CD4-positive, alpha-beta T cell (primary cell): ENCODE measurements at regions not wholly inside any gene's neighbourhood (a gene's known extent, or its start where the extent isn't known, plus 50 kb on each side); places are given as distances from the start of the nearest gene placed in this dataset.

Experiments
- ATAC-seq: fragments of 200-7000 bp; cut with Tn5 transposase; one replicate; pipeline ENCODE4 v1.10.0; 2022; ENCODE audit warnings: mild to moderate bottlenecking; ENCODE audit not compliant: poor library complexity
- CTCF ChIA-PET: fragments of 350-600 bp; sonication (Branson Sonifier 250); formaldehyde crosslinking; loops from one replicate; lab custom pipeline; 2021; ENCODE audit warnings: antibody characterized with exemption, inconsistent platforms; lab: Charles Lee
- POLR2A ChIA-PET: fragments of 350-600 bp; sonication (Branson Sonifier 250); formaldehyde crosslinking; loops from one replicate; lab custom pipeline; 2021; ENCODE audit warnings: antibody characterized with exemption, inconsistent platforms; lab: Charles Lee
- DNase-seq, 14 experiments: peaks; one replicate each; pipeline ENCODE4 v3.0.0-alpha.2; 2013 to 2020; ENCODE audit warnings: mixed read lengths in 2 of 14
- H3K27ac ChIP-seq, 2 donors: one replicate each; pipeline versions ENCODE4 v1.5.1 to v1.7.0; 2013; ENCODE audit warnings: low read length in 2 of 2, low read depth in 1 of 2, mild to moderate bottlenecking in 1 of 2
- H3K27me3 ChIP-seq, 2 experiments: 1 replicate in 1 of 2; 2 replicates in 1 of 2; pipeline versions ENCODE4 v1.6.1 to v1.7.0; 2013; ENCODE audit warnings: low read length in 2 of 2, control low read depth in 1 of 2, mild to moderate bottlenecking in 1 of 2, moderate library complexity in 1 of 2; ENCODE audit not compliant: insufficient read depth in 2 of 2, control insufficient read depth in 1 of 2
- H3K36me3 ChIP-seq: one replicate; pipeline ENCODE4 v1.6.1; 2013; ENCODE audit warnings: low read length, control low read depth; ENCODE audit not compliant: insufficient read depth
- H3K4me1 ChIP-seq: one replicate; pipeline ENCODE4 v1.6.1; 2013; ENCODE audit warnings: low read length, control low read depth; ENCODE audit not compliant: insufficient read depth
- H3K4me3 ChIP-seq: one replicate; pipeline ENCODE4 v1.5.1; 2013; ENCODE audit warnings: mild to moderate bottlenecking, low read length, moderate library complexity
- H3K9me3 ChIP-seq, 2 experiments: 1 replicate in 1 of 2; 2 replicates in 1 of 2; pipeline versions ENCODE4 v1.6.1 to v1.7.0; 2013; ENCODE audit warnings: low read length in 2 of 2, mild to moderate bottlenecking in 2 of 2, control low read depth in 1 of 2, moderate library complexity in 1 of 2; ENCODE audit not compliant: control insufficient read depth in 1 of 2, insufficient read depth in 1 of 2
- H3K27ac Mint-ChIP-seq: one replicate; pipeline ENCODE4 v1.8.0; 2020; ENCODE audit warnings: mixed read lengths
- H3K27me3 Mint-ChIP-seq: one replicate; pipeline ENCODE4 v1.8.0; 2021; ENCODE audit warnings: mixed read lengths
- H3K36me3 Mint-ChIP-seq: one replicate; pipeline ENCODE4 v1.8.0; 2021; ENCODE audit warnings: low read depth, mixed read lengths
- H3K4me1 Mint-ChIP-seq: one replicate; pipeline ENCODE4 v1.8.0; 2021; ENCODE audit warnings: low read depth, mixed read lengths
- H3K4me3 Mint-ChIP-seq: one replicate; pipeline ENCODE4 v1.8.0; 2020; ENCODE audit warnings: mild to moderate bottlenecking, mixed read lengths
- H3K9me3 Mint-ChIP-seq: one replicate; pipeline ENCODE4 v1.8.0; 2020; ENCODE audit warnings: mixed read lengths
- intact Hi-C, 2 experiments: fragments of 100-400 bp; cut with DNase I in 1 of 2; cut with micrococcal nuclease in 1 of 2; formaldehyde crosslinking; loops; one replicate each; pipeline versions ENCODE4 v1.15.1 to v1.9.0; 2023 to 2025; cut with DNase I, micrococcal nuclease
- TF ChIP-seq, protein P1 (sequence below): fragments of 200-600 bp; IDR thresholded peaks from one replicate; pipeline ENCODE4 v1.8.0; 2022; ENCODE audit warnings: antibody characterized with exemption, mild to moderate bottlenecking

DNA sequence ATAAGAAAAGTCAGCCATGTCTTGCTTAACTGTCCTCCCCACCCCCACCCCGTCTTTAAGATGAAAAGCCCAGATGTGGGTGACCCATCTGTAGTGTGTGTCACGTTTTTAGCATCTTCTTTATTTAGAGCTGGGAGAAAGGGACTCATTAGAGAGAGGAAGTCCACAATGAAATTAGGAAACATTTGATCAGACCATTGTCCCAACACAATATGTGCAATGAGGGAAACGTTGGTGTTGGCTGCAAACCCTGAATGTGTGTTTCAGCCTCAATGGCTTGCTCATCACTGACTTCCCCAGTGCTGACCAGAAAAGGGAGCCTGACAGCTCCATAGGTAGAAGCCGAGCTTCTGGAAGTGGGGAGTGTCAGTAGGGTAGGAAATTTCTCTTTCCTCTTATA, 475.7 kb downstream of the CD83 start:
- CTCF ChIA-PET = no interaction called here

DNA sequence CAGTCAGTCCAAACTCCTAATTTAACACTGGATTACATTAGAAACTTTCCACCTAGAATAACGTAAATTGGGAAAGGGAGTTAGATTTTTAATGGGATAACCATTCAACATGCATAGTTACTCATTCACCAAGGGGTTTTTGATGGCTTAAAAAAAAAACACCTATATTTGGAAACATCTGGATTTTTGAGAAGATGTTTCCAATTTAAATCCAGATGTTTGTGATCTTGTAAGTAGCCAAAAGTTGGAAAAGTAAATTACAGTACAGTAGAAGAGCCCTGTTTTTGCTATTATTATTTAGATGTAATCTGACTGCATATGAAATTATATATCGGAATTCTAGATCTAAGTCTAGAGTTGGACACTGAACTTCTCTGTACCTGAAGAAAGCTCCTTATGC, 478.2 kb downstream of the CD83 start:
- H3K36me3 ChIP-seq = no peaks in the 10 kb centered on the region
- DNase-seq (no peak), ATAC-seq (no peak)
- CTCF ChIA-PET = no interaction called here
- H3K4me3 ChIP-seq = no peak overlapping the region
- Mint-ChIP-seq H3K9me3 (no peaks in the 10 kb centered on the region), H3K4me3 (no peak overlapping the region), H3K4me1 (no peaks in the 10 kb centered on the region), H3K36me3 (no peaks in the 10 kb centered on the region), H3K27ac (no peak overlapping the region), H3K27me3 (no peaks in the 10 kb centered on the region)
- H3K27me3 ChIP-seq = no peaks in the 10 kb centered on the region
- H3K27ac ChIP-seq = no peak overlapping the region
- POLR2A ChIA-PET = no interaction called here
- no peaks in the 10 kb centered on the region for H3K9me3 ChIP-seq
- intact Hi-C loops = no loop called here
- TF ChIP-seq, protein P1, sequence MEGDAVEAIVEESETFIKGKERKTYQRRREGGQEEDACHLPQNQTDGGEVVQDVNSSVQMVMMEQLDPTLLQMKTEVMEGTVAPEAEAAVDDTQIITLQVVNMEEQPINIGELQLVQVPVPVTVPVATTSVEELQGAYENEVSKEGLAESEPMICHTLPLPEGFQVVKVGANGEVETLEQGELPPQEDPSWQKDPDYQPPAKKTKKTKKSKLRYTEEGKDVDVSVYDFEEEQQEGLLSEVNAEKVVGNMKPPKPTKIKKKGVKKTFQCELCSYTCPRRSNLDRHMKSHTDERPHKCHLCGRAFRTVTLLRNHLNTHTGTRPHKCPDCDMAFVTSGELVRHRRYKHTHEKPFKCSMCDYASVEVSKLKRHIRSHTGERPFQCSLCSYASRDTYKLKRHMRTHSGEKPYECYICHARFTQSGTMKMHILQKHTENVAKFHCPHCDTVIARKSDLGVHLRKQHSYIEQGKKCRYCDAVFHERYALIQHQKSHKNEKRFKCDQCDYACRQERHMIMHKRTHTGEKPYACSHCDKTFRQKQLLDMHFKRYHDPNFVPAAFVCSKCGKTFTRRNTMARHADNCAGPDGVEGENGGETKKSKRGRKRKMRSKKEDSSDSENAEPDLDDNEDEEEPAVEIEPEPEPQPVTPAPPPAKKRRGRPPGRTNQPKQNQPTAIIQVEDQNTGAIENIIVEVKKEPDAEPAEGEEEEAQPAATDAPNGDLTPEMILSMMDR = no peak
- no peaks in the 10 kb centered on the region for H3K4me1 ChIP-seq

More for the DNA sequence above, 475.7 kb downstream of the CD83 start:
- intact Hi-C loops = no loop called here
- H3K36me3 ChIP-seq = no peaks in the 10 kb centered on the region
- POLR2A ChIA-PET = no interaction called here
- Mint-ChIP-seq H3K4me1 (no peaks in the 10 kb centered on the region), H3K9me3 (no peaks in the 10 kb centered on the region), H3K27ac (no peak overlapping the region), H3K27me3 (no peaks in the 10 kb centered on the region), H3K36me3 (no peaks in the 10 kb centered on the region), H3K4me3 (no peak overlapping the region)
- H3K9me3 ChIP-seq = no peaks in the 10 kb centered on the region
- DNase-seq (no peak), ATAC-seq (no peak)
- TF ChIP-seq, protein P1 = no peak
- no peak overlapping the region for H3K4me3 ChIP-seq
- no peaks in the 10 kb centered on the region for H3K4me1 ChIP-seq
- H3K27me3 ChIP-seq = no peaks in the 10 kb centered on the region
- H3K27ac ChIP-seq = no peak overlapping the region

DNA sequence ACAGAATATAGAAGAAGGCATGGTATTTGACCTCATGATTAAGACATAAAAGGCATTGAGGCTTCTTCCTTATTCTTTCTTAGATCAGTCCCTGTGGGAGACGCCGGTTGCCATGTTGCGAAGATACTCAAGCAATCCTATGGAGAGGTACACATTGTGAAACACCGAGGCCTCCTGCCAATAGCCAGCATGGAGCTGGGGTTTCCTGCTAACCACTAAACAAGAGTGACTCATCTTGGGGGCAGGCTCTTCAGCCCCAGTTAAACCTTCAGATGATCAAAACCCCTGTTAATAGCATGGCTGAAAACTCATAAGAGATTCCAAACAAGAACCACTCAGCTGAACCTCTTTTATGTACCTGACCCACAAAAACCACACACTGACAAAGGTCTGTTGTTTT, 478.8 kb downstream of the CD83 start:
- no peak overlapping the region for H3K27ac Mint-ChIP-seq
- no peaks in the 10 kb centered on the region for H3K36me3 Mint-ChIP-seq
- no peak overlapping the region for H3K4me3 Mint-ChIP-seq
- H3K4me1 Mint-ChIP-seq = no peaks in the 10 kb centered on the region
- Histone ChIP-seq H3K9me3 (no peaks in the 10 kb centered on the region), H3K27me3 (no peaks in the 10 kb centered on the region), H3K27ac (no peak overlapping the region), H3K36me3 (no peaks in the 10 kb centered on the region), H3K4me1 (no peaks in the 10 kb centered on the region), H3K4me3 (no peak overlapping the region)
- no peaks in the 10 kb centered on the region for H3K9me3 Mint-ChIP-seq
- no peak for ATAC-seq
- TF ChIP-seq, protein P1 = no peak
- intact Hi-C loops = no loop called here
- ChIA-PET POLR2A (no interaction called here), CTCF (no interaction called here)
- DNase-seq = peak in 2 of 14 experiments; percentile 52 to 65
- H3K27me3 Mint-ChIP-seq = no peaks in the 10 kb centered on the region
